HG02610 (cell line): ENCODE measurements at regions not wholly inside any gene's neighbourhood (a gene's known extent, or its start where the extent isn't known, plus 50 kb on each side); places are given as distances from the start of the nearest gene placed in this dataset.

Source experiments
- ATAC-seq: cut with Tn5 transposase; IDR thresholded peaks from one replicate; pipeline ENCODE4 v1.9.1; 2021; ENCODE audit warnings: mild to moderate bottlenecking, moderate library complexity; ENCODE audit not compliant: unreplicated experiment

- ATAC-seq, result no peak
Measured at GRCh38 chr6:132004668-132005067, 53.5 kb upstream of the CCN2 start.

GRCh38 chr6:132003516-132004178 is 52.5 kb upstream of the CCN2 start:
- no peak for ATAC-seq
